Osteoblast (primary cell): ENCODE measurements at regions not wholly inside any gene's neighbourhood (a gene's known extent, or its start where the extent isn't known, plus 50 kb on each side); places are given as distances from the start of the nearest gene placed in this dataset.
"Not testable (repeated sequence)": the region's sequence is repeated elsewhere in the genome, so short reads cannot be mapped to it uniquely, and the experiment has no call there.

ENCODE experiments used
- DNase-seq: peaks from one replicate; pipeline ENCODE4 v3.0.0; 2011; ENCODE audit warnings: low spot score, mixed read lengths; ENCODE audit not compliant: insufficient read length; ENCODE audit errors: missing footprints
- H2AFZ ChIP-seq: 2 replicates; pipeline ENCODE4 v1.6.0; 2011; ENCODE audit warnings: mild to moderate bottlenecking, low read length
- H3K27ac ChIP-seq: 2 replicates; pipeline ENCODE4 v1.5.1; 2011; ENCODE audit warnings: mild to moderate bottlenecking, low read depth, low read length, moderate library complexity
- H3K27me3 ChIP-seq: 2 replicates; pipeline ENCODE4 v1.6.0; 2012; ENCODE audit warnings: mild to moderate bottlenecking, control low read depth, inconsistent platforms, low read length, moderate library complexity; ENCODE audit not compliant: insufficient read depth
- H3K36me3 ChIP-seq: 2 replicates; pipeline ENCODE4 v1.5.1; 2011; ENCODE audit warnings: mild to moderate bottlenecking, low read length, control low read depth, moderate library complexity; ENCODE audit not compliant: insufficient read depth
- H3K4me1 ChIP-seq: 2 replicates; pipeline ENCODE4 v1.5.1; 2011; ENCODE audit warnings: mild to moderate bottlenecking, low read length, control low read depth, moderate library complexity; ENCODE audit not compliant: insufficient read depth
- H3K4me2 ChIP-seq: 2 replicates; pipeline ENCODE4 v1.6.0; 2011; ENCODE audit warnings: mild to moderate bottlenecking, low read length; ENCODE audit not compliant: insufficient read depth
- H3K4me3 ChIP-seq: fragments of 200-600 bp; sonication (generic); 3 replicates; pipeline ENCODE4 v1.5.1; 2012; ENCODE audit warnings: mild to moderate bottlenecking, low read length, inconsistent platforms; ENCODE audit not compliant: insufficient read depth
- H3K79me2 ChIP-seq: 2 replicates; pipeline ENCODE4 v1.6.0; 2012; ENCODE audit warnings: mild to moderate bottlenecking, low read length, control low read depth, inconsistent platforms; ENCODE audit not compliant: insufficient read depth
- H3K9me3 ChIP-seq: 2 replicates; pipeline ENCODE4 v1.5.1; 2011; ENCODE audit warnings: low read depth, low read length, control low read depth
- H4K20me1 ChIP-seq: 2 replicates; pipeline ENCODE4 v1.6.0; 2012; ENCODE audit warnings: mild to moderate bottlenecking, low read length, control low read depth; ENCODE audit not compliant: insufficient read depth
- CTCF ChIP-seq: IDR thresholded peaks from 2 replicates; pipeline ENCODE4 v1.5.1; 2011; ENCODE audit warnings: mild to moderate bottlenecking, low read depth, low read length, moderate library complexity; ENCODE audit errors: extremely low read depth

- peaks cover 7% of the 10 kb centered on the region for H3K4me1 ChIP-seq
- peak overlapping the region; percentile 30 for H3K4me2 ChIP-seq
- H3K27ac ChIP-seq = peak overlapping the region; percentile 42
- H3K79me2 ChIP-seq = no peaks in the 10 kb centered on the region
- peak; percentile 1 for DNase-seq
- no peaks in the 10 kb centered on the region for H3K36me3 ChIP-seq
- H4K20me1 ChIP-seq = no peaks in the 10 kb centered on the region
- H2AFZ ChIP-seq = no peak overlapping the region
- TF ChIP-seq CTCF = no peak
- no peak overlapping the region for H3K4me3 ChIP-seq
- no peaks in the 10 kb centered on the region for H3K27me3 ChIP-seq
- peaks cover 3% of the 10 kb centered on the region for H3K9me3 ChIP-seq
These were observed 264.9 kb downstream of the TLE1 start for GRCh38 chr9:81424431-81424830.

GRCh38 chr9:81423589-81424326, 265.6 kb downstream of the TLE1 start:
- Histone ChIP-seq H3K4me3 (no peak overlapping the region), H3K79me2 (no peaks in the 10 kb centered on the region), H2AFZ (peak overlapping the region; percentile 16), H4K20me1 (no peaks in the 10 kb centered on the region), H3K27ac (peak overlapping the region; percentile 42), H3K27me3 (no peaks in the 10 kb centered on the region), H3K36me3 (no peaks in the 10 kb centered on the region), H3K4me2 (peak overlapping the region; percentile 30), H3K4me1 (peaks cover 7% of the 10 kb centered on the region), H3K9me3 (peaks cover 3% of the 10 kb centered on the region)
- no peak for TF ChIP-seq CTCF
- no peak for DNase-seq

DNA sequence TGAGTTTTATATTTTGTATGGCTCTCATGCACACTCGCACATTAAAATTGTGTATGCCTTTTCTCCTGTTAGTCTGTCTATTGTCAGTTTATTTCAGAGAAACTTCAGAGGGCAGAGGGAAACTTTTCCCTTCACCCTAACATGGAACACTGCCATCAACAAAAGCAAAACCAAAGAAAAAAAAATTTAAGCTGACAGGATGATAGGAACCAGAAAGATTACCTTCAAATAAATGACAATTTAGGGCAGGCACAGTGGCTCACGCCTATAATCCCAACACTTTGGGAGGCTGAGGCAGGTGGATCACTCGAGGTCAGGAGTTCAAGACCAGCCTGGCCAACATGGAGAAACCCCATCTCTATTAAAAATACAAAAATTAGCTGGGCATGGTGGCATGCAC, 268.3 kb downstream of the TLE1 start:
- not testable (repeated sequence) for H3K36me3 ChIP-seq, H3K27ac ChIP-seq, DNase-seq, H4K20me1 ChIP-seq, H3K4me2 ChIP-seq, H3K4me3 ChIP-seq, H3K4me1 ChIP-seq, H3K9me3 ChIP-seq, H3K79me2 ChIP-seq, H2AFZ ChIP-seq, H3K27me3 ChIP-seq

DNA sequence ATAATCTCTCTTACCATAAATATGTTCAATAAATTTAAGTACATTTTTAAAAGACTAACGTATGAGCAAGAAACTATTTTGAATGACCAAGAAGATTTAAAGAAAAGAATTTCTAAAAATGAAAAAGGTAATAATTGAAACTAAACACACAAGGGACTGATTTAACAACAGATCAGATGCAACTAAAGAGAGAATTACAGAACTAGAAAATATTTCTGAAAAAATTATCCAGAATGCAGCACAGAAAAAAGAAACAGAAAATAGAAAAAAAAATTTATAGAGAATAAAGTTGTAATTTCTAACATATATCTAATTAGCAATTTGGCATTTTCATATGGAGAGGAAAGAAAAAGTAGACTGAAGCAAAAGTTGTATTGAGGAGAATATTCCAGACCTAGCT, 269.3 kb downstream of the TLE1 start:
- TF ChIP-seq CTCF = no peak
- Histone ChIP-seq H3K9me3 (no peaks in the 10 kb centered on the region), H3K4me1 (peaks cover 7% of the 10 kb centered on the region), H3K36me3 (no peaks in the 10 kb centered on the region), H3K4me2 (no peak overlapping the region), H3K27ac (no peak overlapping the region), H3K4me3 (no peak overlapping the region), H3K27me3 (no peaks in the 10 kb centered on the region), H2AFZ (no peak overlapping the region), H3K79me2 (no peaks in the 10 kb centered on the region), H4K20me1 (no peaks in the 10 kb centered on the region)
- no peak for DNase-seq
